ENCODE measurements at regions not wholly inside any gene's neighbourhood (a gene's known extent, or its start where the extent isn't known, plus 50 kb on each side); places are given as distances from the start of the nearest gene placed in this dataset.
A peak's percentile ranks its signal among the peaks of the same experiment; 100 is the strongest.

DNA sequence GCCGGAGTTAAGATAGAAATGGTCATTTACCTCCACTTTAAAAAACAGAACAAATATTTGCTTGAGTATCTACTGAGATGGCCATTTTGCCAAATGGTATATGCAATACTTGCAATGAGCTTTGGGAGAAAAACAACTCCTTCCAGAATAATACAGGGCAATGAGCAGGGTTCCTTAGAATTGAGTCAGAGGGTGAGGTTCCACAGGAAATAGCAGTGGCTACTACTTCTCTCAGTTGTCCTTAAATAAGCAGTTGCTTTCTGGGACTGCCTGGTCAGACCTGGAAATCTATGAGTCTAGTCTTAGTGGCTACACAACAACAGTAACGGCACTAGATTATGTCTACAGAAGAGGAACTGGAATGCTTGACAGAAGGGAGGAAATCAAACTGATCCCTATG lies 80.9 kb upstream of the CCDC85A start:
- no peak for DNase-seq

DNA sequence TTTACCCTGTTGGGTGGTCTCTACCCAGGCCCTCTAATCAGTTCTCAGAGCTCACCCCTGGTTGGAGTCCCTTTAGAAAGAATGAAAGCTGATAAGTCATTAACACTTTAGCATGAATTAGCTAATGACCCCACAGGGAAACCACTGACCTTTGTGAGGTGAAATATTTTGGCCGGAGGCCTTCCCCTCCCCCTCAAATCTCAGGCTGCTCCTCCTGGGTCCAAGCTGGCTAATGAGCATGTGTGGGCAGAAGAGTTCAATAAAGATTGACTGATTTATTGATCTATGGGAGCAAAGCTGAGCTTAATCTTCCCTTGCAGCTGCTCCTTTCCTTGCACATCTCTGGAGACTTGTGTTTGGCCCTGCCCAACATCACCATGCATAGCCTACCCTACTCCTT lies 78.8 kb upstream of the CCDC85A start:
- DNase-seq: no peak

DNA sequence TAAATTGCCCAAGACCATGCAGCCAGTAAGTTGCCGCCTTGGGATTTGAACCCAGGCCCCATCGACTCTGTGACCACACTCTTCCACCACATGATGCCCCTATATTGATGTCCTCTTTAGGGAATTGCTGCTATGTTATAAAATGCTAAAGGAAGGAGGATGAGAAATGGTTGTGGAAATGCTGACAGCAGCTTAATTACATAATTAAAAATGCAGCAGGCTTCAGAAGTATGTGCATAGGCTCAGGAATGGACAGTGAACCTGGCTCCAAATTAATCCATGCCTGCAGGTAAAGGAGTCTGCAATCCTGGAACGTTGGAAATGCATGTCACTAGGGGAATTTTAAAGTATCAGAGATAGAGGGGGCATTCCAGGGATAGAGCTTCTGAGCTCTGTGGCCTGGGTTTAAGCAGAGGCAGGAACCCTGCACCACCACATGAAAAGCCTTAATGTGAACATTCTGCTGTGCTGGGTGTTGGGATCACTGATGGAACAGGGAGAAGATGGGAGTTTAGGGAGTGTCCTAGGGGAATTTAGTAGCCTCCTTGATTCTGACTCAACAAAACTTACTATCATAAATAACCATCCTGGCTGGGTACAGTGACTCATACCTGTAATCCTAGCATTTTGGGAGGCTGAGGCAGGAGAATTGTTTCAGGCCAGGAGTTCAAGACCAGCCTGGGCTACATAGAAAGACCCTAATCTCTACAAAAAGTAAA lies 76.1 kb upstream of the CCDC85A start:
- no peak for DNase-seq

DNA sequence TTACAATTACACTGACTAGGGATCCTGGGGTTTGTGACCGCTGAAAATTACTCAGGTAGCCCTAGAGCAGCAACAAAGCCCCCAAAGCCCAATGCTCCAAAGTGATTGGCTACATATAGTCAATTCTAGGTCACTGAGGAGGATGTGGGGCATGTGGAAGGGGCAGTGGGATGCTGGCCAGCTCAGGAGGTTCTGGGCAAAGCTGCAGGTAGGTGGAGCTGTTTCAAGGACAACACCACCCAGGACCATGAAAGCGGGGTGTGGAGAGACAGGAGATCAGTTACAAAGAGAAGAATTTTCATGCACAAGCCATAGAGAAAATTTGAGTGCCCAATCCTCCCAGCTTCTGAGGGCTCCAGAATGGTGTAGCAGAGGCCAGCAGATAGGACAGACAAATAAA lies 75.0 kb upstream of the CCDC85A start:
- peak; percentile 54 for DNase-seq

DNA sequence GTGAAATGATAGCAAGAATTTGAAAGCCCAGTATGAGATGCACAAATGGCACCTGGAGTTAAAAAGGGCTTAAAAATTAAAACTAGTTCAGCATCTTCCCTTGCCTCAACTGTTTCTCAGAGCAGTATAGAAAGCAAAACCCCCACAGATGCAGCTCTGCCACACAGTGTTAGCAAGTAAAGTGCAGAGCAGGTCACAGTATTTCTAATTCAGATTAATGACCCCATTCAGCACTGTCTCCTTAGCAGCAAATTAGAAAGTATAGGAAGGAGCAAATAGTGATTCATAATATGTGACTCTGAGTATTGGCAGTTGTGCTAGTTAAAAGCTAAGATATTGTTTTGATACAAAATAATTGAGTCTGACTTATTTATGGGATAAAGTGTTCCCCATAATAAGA lies 73.8 kb upstream of the CCDC85A start:
- peak; percentile 68 for DNase-seq

DNA sequence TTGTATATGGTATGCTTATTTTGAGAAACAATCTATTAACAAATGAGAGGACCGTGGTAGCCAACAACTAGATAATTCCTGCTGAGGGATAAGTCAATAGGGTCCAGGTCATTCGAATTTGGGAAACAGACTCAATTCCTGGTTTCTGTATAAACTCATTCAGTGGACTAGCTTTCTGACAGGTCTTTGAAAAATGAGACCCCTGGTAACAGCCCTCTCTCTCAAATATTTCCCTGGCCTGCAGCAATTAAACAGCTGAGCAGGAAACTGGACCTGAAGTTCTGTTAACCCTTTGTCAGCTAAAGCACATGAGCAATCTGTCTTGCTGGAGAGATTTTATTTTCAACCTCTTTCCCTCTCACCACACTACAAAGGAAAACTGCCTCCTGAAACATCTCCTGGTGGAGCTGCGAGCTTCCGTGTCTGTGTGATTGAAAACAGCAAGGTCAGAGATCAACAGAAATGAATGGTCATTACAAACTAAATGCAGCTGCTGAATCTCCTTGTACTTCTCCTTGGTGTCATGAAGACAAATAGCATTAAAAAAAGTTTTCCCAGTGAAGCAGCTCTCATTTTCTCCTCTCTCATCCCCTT lies 70.3 kb upstream of the CCDC85A start:
- peak; percentile 59 for DNase-seq

DNA sequence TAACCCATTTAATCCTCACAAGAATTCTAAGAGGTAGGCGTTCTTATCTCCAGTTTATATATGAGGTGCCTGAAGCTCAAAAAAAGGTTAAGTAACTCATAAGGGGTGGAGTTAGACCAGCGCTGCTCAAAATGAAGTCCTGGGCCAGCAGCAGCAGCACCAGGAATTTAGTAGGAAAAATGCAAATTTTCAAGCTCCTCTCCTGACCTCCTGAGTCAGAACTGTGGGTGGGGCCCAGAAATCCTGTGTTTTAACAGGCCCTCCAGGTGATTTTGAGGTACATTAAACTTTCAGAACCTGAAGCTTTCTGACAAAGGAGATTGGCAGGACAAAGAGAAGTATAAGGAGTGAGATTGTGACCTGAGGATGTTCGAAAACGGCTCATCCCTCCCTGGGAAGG lies 66.0 kb upstream of the CCDC85A start:
- no peak for DNase-seq

DNA sequence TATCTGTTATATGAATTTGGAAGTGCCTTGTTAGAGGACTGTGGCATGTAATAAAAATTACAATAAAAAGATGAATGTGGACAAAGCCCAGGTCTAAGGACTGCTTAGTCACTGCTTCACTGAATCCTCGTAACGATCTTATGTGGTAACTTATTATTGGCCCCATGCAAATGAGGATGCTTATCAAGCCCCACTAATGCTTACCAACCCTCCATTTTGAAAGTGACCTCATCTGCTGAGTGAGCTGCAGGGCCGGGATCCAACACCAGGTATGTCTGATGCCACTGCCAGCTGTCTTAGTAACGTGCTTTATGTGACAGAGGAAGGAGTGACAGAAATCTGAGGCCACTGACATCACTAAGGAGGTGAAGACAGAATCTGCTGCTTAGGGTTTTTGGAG lies 65.3 kb upstream of the CCDC85A start:
- peak; percentile 46 for DNase-seq

DNA sequence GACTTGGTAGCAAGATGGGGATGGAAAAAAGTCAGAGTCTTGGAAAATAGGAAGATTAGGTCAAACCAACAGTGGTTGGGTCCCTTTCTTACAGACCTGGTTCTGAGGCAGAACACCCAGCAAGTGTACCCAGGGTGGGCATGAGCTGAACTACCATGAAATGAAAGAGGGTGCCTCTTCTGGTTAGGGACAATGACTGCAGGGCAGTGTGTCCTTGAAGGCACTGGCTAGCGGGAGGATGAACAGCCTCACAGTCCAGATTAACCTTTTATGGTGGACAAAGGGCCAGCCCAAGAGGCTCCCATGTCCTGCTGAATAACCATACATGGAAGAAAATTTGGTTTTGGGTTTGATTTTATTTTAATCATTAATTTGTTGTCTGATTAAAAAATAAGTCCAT lies 61.8 kb upstream of the CCDC85A start:
- no peak for DNase-seq

DNA sequence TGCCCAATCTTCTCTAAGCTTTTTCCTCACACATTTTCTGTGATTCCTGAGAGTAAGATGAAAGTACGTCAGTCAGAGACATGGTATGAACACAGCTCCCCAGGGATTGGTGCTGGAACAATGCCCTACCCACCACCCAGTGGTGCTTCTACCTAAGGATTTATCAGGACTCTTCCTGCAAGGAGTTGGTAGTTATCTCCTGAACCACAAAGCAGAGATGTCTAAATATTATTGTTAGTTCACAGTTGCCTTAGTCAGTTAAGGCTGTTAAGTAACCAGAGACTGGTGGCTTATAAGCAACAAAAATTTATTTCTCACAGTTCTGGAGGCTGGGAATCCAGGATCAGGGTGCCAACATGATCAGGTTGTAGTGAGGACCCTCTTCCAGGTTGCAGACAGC lies 60.3 kb upstream of the CCDC85A start:
- no peak for DNase-seq

DNA sequence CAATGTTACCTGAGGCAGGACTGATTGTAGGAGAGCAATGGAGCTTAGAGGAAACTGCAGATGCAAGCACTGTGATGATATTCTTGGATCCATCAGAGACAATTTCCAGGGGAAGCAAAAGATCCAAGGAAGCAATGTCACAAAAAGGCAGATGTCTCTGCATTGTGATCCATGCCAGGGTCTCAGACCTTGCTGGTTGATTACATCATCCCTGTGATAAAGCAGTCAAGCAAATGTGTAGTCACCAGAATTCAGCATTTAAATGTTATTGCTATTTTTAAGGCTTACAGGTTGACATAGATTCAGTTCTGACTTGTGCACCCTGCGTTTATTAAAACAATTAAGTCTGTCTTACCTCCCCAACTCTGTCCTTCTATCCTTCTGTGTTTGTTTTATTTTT lies 56.8 kb upstream of the CCDC85A start:
- peak; percentile 38 for DNase-seq

DNA sequence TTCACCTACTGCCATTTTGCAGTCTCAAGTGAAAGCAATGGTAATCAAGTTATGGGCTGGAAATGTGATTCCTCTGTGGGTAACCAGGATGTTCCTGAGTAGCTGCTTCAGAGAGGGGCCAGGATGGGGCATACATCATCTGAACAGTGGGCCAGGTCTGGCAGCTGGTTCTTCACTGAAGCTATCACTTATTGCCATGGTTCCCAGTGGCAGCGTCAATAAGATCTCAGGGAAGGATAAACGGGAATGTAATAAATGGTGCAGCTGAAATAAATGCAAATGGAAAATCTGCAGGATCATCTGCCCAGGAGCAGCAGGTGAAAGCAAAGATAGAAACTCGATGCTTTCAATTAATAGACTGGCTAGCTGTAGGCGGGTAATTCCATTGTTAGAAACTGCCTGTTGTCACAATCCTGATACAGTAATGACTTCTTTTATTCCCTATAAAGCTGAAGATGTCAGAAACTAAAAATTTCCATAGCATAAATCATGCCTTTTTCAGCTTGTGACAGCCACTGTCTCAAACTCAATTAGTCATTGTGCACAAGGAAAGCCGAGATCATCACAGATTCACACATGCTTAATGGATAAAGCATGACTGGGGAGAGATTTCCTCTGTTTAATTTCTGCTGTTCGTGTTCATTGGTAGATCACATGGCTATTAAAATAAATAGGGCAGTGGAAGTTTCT lies 56.2 kb upstream of the CCDC85A start:
- peak; percentile 85 for DNase-seq

DNA sequence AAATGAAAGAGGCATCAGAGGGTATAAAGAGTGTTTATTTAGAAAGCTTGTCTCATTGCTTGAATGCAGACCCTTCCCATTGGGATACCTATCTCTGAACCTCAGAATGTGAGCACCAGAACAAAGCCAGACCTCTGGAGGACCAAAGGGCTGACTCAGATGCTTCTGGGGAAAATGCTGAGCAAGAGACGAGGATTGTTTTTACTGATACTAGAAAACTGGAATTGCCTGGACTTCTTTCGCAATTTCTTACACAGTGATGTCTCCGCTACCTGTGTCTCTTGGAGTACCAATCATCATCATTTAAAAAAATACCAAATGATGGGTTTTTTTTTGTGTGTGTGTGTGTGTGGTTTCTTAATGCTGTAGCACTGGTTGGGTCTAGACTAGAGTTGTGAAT lies 55.6 kb upstream of the CCDC85A start:
- peak; percentile 63 for DNase-seq

DNA sequence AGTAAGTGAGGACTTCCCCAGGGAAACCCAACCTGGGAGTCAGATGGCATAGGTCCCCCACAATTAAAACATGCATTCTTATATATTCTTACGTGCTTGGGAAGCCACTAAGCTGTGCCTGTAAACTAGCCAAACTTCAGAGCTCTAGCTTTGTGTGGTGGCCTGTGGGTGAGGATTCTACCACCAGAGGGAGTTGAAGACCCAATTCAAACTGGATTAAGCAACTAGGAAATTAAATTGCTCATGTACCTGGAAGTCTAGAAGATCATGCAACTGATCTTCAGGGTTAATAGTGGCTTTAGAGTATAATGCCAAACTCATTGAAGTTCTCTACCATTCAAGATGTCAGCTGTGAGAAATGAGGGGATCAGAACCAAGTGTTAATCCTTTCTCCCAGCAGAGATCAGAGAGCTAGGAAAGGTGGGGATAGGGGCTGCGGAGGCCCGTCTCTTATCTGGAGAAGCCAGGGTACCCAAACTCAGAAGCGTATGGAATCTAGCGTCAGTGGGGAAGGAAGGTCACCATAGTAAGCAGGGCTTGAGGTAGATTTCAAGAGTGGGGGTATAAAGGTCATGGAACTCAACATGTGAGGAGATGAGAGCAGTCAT lies 53.2 kb upstream of the CCDC85A start:
- DNase-seq: peak; percentile 57

DNA sequence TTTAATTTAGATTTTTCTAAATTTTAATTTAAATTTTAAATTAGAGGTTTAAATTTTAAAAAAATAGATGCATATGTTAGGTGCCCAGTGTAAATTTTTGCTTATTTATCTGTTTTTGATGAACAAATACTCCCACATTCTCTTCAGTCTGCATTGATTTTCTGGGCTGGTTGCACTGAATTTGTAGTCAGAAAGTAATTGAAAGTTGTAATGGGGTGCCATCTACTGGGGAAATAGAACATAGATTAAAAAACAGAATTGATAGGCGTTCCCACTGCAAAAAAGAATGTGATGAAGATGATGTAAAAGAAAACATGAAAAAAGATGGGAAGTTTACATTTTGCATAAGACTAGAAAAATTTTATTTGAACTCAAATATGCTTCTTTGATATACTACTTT lies 51.7 kb upstream of the CCDC85A start:
- DNase-seq: peak; percentile 65

DNA sequence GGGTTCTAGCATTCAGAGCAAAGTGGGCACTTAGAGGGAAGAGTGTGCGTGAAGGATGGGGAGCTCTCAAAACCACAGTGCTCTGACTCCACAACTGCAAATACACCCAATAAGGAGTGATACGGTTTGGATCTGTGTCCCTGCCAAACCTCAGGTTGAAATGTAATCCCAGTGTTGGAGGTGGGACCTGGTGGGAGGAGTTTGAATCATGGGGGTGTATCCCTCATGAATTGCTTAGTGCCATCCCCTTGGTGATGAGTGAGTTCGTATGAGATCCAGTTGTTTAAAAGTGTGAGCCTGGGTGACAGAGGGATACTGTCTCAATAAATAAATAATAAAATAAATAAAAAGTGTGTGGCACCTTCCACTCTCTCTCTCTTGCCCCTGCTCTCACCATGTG lies 50.3 kb upstream of the CCDC85A start:
- DNase-seq: no peak

DNA sequence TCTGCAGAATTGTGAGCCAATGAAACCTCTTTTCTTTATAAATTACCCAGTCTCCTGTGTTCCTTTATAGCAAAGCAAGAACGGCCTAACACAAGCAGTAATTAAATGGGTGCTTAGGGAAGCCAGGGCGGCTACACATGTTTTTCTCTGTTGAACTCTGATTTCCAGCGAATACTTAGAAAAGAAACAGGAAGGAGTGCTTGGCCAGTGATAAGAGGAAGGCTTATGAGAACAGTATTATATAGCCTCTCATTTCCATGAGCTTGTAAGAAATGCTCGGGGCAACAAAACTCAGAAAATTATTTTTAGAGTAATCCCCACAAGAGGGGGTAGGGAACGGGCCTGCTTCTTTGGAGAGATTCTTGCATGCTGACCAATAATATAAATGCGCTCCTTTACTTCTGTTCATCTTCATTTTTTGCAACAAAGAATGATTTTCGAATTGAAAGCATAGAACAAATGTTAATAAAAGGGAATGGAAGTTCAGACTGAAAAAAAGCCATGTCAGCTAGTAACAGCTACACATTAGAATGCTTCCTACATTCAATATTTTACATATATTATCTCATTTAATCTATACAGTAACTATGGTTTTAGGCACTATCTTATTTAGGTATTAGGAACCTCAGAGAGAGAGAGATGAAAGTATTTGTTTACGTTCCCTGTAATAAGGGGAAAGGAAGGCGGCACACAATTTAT lies 49.7 kb upstream of the CCDC85A start:
- peak; percentile 10 for DNase-seq

All from NCI-H69 (cell line).